ENCODE measurements at regions not wholly inside any gene's neighbourhood (a gene's known extent, or its start where the extent isn't known, plus 50 kb on each side); places are given as distances from the start of the nearest gene placed in this dataset.

DNA sequence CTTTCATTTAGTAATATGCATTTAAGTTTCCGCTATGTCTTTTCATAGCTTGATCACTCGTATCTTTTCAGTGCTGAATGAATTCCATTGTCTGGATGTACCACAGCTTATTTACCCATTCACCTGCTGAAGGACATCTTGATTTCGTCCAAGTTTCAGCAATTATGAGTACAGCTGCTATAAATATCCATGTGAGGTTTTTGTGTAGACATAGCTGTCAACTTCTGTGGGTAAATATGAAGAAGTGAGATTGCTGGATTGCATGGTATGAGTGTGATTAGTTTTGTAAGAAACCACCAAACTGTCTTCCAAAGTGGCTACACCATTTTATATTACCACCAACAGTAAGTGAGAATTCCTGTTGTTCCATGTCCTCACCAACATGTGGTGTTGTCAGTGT is 79.2 kb upstream of the STMND1 start:
- no peak for DNase-seq
- no peak for TF ChIP-seq CTCF (IDR thresholded peaks at IDR 0.05)
- TF ChIP-seq POLR2A (IDR thresholded peaks at IDR 0.05): no peak
- no peaks in the 10 kb centered on the region for H3K9me3 ChIP-seq (replicated peaks in 1 of 3)
- intact Hi-C loops (cut with DNase I): no loop called here
- H3K4me1 ChIP-seq (replicated peaks in 1 of 2): no peaks in the 10 kb centered on the region
- H3K27ac ChIP-seq: no peak overlapping the region
- H3K36me3 ChIP-seq (replicated peaks in 1 of 2): no peaks in the 10 kb centered on the region
- WGBS, 4 donors: 65 to 72% (median 70%) methylated on average over 3 of the region's 3 CpGs
- no peaks in the 10 kb centered on the region for H3K27me3 ChIP-seq
- H3K4me3 ChIP-seq: no peak overlapping the region

- 75 to 87% (median 82%) methylated on average over 5 of the region's 5 CpGs for WGBS, 4 donors
- DNase-seq: no peak
- no peak for TF ChIP-seq POLR2A (IDR thresholded peaks at IDR 0.05)
- no peak for TF ChIP-seq CTCF (IDR thresholded peaks at IDR 0.05)
- H3K9me3 ChIP-seq (replicated peaks in 1 of 3): no peaks in the 10 kb centered on the region
- H3K4me3 ChIP-seq: no peak overlapping the region
- H3K36me3 ChIP-seq (replicated peaks in 1 of 2): no peaks in the 10 kb centered on the region
- H3K4me1 ChIP-seq (replicated peaks in 1 of 2): no peaks in the 10 kb centered on the region
- H3K27me3 ChIP-seq: no peaks in the 10 kb centered on the region
- intact Hi-C loops (cut with DNase I): no loop called here
- no peak overlapping the region for H3K27ac ChIP-seq
These were observed 80.3 kb upstream of the STMND1 start for GRCh38 chr6:17021539-17021889.

DNA sequence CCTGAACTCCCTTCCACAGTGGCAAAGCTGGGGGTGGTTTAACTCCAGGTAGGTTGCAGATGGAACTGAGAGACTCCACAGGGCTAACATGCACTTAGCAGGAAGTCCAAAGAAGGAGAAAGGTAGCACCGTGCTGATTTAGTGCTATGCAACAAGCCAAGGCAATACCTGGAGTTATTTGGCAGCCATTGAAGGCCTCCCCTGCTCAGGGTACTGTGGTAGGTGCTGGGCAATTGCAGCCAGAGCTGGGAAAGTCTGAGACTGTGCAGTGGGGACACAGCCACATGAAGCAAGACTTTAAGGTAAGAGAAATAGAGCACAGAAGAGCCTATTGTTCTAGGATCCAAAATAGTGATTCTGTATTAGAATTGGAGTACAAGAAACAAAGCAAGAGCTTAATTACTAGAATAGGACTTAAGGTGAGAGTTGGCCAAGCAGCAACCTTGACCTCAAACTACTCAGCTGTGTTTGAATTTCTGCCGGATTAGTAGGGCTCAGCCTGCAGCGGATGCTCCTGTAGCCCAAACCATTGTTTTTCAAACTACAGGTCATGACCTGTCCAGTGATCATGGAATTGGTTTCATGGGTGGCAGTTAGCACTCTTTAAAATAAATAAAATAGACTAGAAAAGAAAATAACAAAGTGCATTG is 80.8 kb upstream of the STMND1 start:
- intact Hi-C loops (cut with DNase I): no loop called here
- H3K4me1 ChIP-seq (replicated peaks in 1 of 2): no peaks in the 10 kb centered on the region
- H3K27me3 ChIP-seq: no peaks in the 10 kb centered on the region
- H3K4me3 ChIP-seq: no peak overlapping the region
- TF ChIP-seq POLR2A (IDR thresholded peaks at IDR 0.05) (no peak), CTCF (IDR thresholded peaks at IDR 0.05) (no peak)
- H3K27ac ChIP-seq: no peak overlapping the region
- no peaks in the 10 kb centered on the region for H3K9me3 ChIP-seq (replicated peaks in 1 of 3)
- H3K36me3 ChIP-seq (replicated peaks in 1 of 2): no peaks in the 10 kb centered on the region
- 57 to 71% (median 63%) methylated on average over 3 of the region's 3 CpGs for WGBS, 4 donors
- no peak for DNase-seq

GRCh38 chr6:17018425-17018824 is 83.4 kb upstream of the STMND1 start:
- no peak overlapping the region for H3K4me3 ChIP-seq
- H3K4me1 ChIP-seq (replicated peaks in 1 of 2): no peaks in the 10 kb centered on the region
- no peak overlapping the region for H3K27ac ChIP-seq
- H3K27me3 ChIP-seq: no peaks in the 10 kb centered on the region
- 84 to 93% (median 89%) methylated on average over 5 of the region's 5 CpGs for WGBS, 4 donors
- H3K9me3 ChIP-seq (replicated peaks in 1 of 3): no peaks in the 10 kb centered on the region
- H3K36me3 ChIP-seq (replicated peaks in 1 of 2): no peaks in the 10 kb centered on the region
- TF ChIP-seq POLR2A (IDR thresholded peaks at IDR 0.05): no peak
- no peak for TF ChIP-seq CTCF (IDR thresholded peaks at IDR 0.05)
- no peak for DNase-seq
- intact Hi-C loops (cut with DNase I): no loop called here

Data from adrenal gland (tissue), 9 donors.